MM.1S (cell line): ENCODE measurements at regions not wholly inside any gene's neighbourhood (a gene's known extent, or its start where the extent isn't known, plus 50 kb on each side); places are given as distances from the start of the nearest gene placed in this dataset.

Source experiments
- DNase-seq: peaks from one replicate; pipeline ENCODE4 v3.0.0-alpha.2; 2015
- H2AFZ ChIP-seq: fragments of 300-600 bp; sonication (generic); 2 replicates; pipeline ENCODE4 v1.6.0; 2016; ENCODE audit warnings: antibody characterized with exemption, low read length
- H3F3A ChIP-seq: fragments of 300-600 bp; sonication (generic); 2 replicates; pipeline ENCODE4 v1.6.1; 2016; ENCODE audit warnings: mild to moderate bottlenecking, antibody characterized with exemption, low read length, moderate library complexity, mixed read lengths; ENCODE audit not compliant: insufficient read depth
- H3K27ac ChIP-seq: fragments of 300-600 bp; sonication (generic); 2 replicates; pipeline ENCODE4 v1.5.1; 2016; ENCODE audit warnings: mild to moderate bottlenecking, low read length
- H3K27me3 ChIP-seq: fragments of 300-600 bp; sonication (generic); replicated peaks from 2 replicates; pipeline ENCODE4 v1.6.0; 2016; ENCODE audit warnings: low read length; ENCODE audit not compliant: insufficient read depth
- H3K36me3 ChIP-seq: fragments of 300-600 bp; sonication (generic); replicated peaks from 2 replicates; pipeline ENCODE4 v1.6.1; 2016; ENCODE audit warnings: mild to moderate bottlenecking, low read length, mixed read lengths; ENCODE audit not compliant: insufficient read depth
- H3K4me1 ChIP-seq: fragments of 300-600 bp; sonication (generic); 2 replicates; pipeline ENCODE4 v1.6.1; 2016; ENCODE audit warnings: low read length, mixed read lengths
- H3K4me2 ChIP-seq: fragments of 300-600 bp; sonication (generic); 2 replicates; pipeline ENCODE4 v1.6.0; 2016; ENCODE audit warnings: low read depth, low read length
- H3K4me3 ChIP-seq: fragments of 300-600 bp; sonication (generic); 2 replicates; pipeline ENCODE4 v1.5.1; 2016; ENCODE audit warnings: low read length, mixed read lengths
- H3K79me2 ChIP-seq: fragments of 300-600 bp; sonication (generic); 2 replicates; pipeline ENCODE4 v1.6.1; 2016; ENCODE audit warnings: mixed run types, low read length, mixed read lengths
- H3K9ac ChIP-seq: fragments of 300-600 bp; sonication (generic); 2 replicates; pipeline ENCODE4 v1.6.1; 2016; ENCODE audit warnings: low read length, mixed read lengths
- H3K9me2 ChIP-seq: fragments of 300-600 bp; sonication (generic); replicated peaks from 2 replicates; pipeline ENCODE4 v1.6.1; 2016; ENCODE audit warnings: mild to moderate bottlenecking, low read length, mixed read lengths; ENCODE audit not compliant: insufficient read depth
- H3K9me3 ChIP-seq: fragments of 300-600 bp; sonication (generic); replicated peaks from 2 replicates; pipeline ENCODE4 v1.6.1; 2016; ENCODE audit warnings: mild to moderate bottlenecking, low read length, mixed read lengths; ENCODE audit not compliant: insufficient read depth
- H4K20me1 ChIP-seq: fragments of 300-600 bp; sonication (generic); 2 replicates; pipeline ENCODE4 v1.6.1; 2016; ENCODE audit warnings: mild to moderate bottlenecking, low read length, moderate library complexity, mixed read lengths; ENCODE audit not compliant: insufficient read depth
- CTCF ChIP-seq: fragments of 300-600 bp; sonication (generic); IDR thresholded peaks from 2 replicates; pipeline ENCODE4 v1.5.1; 2016; ENCODE audit warnings: antibody characterized with exemption, low read length, mixed read lengths
- EZH2 ChIP-seq: fragments of 300-600 bp; sonication (generic); optimal IDR thresholded peaks from 2 replicates; pipeline ENCODE3; 2017; ENCODE audit warnings: low read depth, mild to moderate bottlenecking, antibody characterized with exemption, low read length, mixed read lengths
- EZH2phosphoT487 ChIP-seq: fragments of 300-600 bp; sonication (generic); IDR thresholded peaks from 2 replicates; pipeline ENCODE4 v1.6.1; 2018; ENCODE audit warnings: antibody characterized with exemption, low read length

GRCh38 chr3:139185527-139185926 lies 140.8 kb upstream of the PRR23C start:
- H4K20me1 ChIP-seq: no peaks in the 10 kb centered on the region
- no peak overlapping the region for H3K27ac ChIP-seq
- TF ChIP-seq EZH2phosphoT487 (no peak), EZH2 (no peak), CTCF (no peak)
- no peaks in the 10 kb centered on the region for H3F3A ChIP-seq
- no peaks in the 10 kb centered on the region for H3K27me3 ChIP-seq
- no peaks in the 10 kb centered on the region for H3K36me3 ChIP-seq
- no peak overlapping the region for H3K4me2 ChIP-seq
- no peaks in the 10 kb centered on the region for H3K4me1 ChIP-seq
- no peaks in the 10 kb centered on the region for H3K9me3 ChIP-seq
- no peaks in the 10 kb centered on the region for H3K9me2 ChIP-seq
- H3K79me2 ChIP-seq: no peaks in the 10 kb centered on the region
- H3K4me3 ChIP-seq: no peak overlapping the region
- no peak overlapping the region for H2AFZ ChIP-seq
- no peak overlapping the region for H3K9ac ChIP-seq
- DNase-seq: no peak

- no peak overlapping the region for H3K9ac ChIP-seq
- no peaks in the 10 kb centered on the region for H3F3A ChIP-seq
- H3K4me3 ChIP-seq: no peak overlapping the region
- TF ChIP-seq CTCF (no peak), EZH2phosphoT487 (no peak), EZH2 (no peak)
- no peaks in the 10 kb centered on the region for H3K36me3 ChIP-seq
- DNase-seq: no peak
- no peaks in the 10 kb centered on the region for H3K27me3 ChIP-seq
- no peaks in the 10 kb centered on the region for H4K20me1 ChIP-seq
- no peak overlapping the region for H2AFZ ChIP-seq
- H3K4me1 ChIP-seq: no peaks in the 10 kb centered on the region
- H3K27ac ChIP-seq: no peak overlapping the region
- no peaks in the 10 kb centered on the region for H3K9me2 ChIP-seq
- no peaks in the 10 kb centered on the region for H3K9me3 ChIP-seq
- H3K4me2 ChIP-seq: no peak overlapping the region
- H3K79me2 ChIP-seq: no peaks in the 10 kb centered on the region
Observed at GRCh38 chr3:139187154-139187553, 142.5 kb upstream of the PRR23C start.

- H3K9me3 ChIP-seq: no peaks in the 10 kb centered on the region
- no peak for DNase-seq
- H3K27ac ChIP-seq: no peak overlapping the region
- no peaks in the 10 kb centered on the region for H3F3A ChIP-seq
- no peaks in the 10 kb centered on the region for H3K27me3 ChIP-seq
- no peak overlapping the region for H3K4me3 ChIP-seq
- TF ChIP-seq CTCF (no peak), EZH2phosphoT487 (no peak), EZH2 (no peak)
- no peaks in the 10 kb centered on the region for H3K79me2 ChIP-seq
- no peaks in the 10 kb centered on the region for H4K20me1 ChIP-seq
- no peak overlapping the region for H3K4me2 ChIP-seq
- H2AFZ ChIP-seq: no peak overlapping the region
- no peak overlapping the region for H3K9ac ChIP-seq
- no peaks in the 10 kb centered on the region for H3K9me2 ChIP-seq
- H3K36me3 ChIP-seq: no peaks in the 10 kb centered on the region
- no peaks in the 10 kb centered on the region for H3K4me1 ChIP-seq
Observed at GRCh38 chr3:139187648-139188047, 143.0 kb upstream of the PRR23C start.
